ENCODE measurements at regions not wholly inside any gene's neighbourhood (a gene's known extent, or its start where the extent isn't known, plus 50 kb on each side); places are given as distances from the start of the nearest gene placed in this dataset.

DNA sequence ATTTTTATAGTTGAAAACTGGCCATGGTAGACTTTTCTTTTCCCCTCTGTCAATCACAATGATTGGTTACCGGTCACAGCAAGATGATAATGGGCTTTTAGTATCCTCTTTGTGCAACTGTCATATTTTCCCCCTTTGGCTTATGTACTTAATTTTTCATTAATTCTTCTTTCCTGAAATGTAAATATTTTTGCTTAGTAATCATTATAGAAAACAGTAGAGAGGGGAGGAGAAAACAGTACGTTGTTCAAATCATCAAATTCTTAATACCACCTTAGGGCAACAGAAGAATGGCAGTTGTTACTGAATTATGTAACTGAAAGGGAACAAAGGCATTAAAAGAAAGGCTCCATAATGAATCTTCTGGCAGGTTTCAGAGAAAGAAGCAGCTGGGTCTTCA, 699.0 kb downstream of the METTL4 start:
- TF ChIP-seq, protein P1, sequence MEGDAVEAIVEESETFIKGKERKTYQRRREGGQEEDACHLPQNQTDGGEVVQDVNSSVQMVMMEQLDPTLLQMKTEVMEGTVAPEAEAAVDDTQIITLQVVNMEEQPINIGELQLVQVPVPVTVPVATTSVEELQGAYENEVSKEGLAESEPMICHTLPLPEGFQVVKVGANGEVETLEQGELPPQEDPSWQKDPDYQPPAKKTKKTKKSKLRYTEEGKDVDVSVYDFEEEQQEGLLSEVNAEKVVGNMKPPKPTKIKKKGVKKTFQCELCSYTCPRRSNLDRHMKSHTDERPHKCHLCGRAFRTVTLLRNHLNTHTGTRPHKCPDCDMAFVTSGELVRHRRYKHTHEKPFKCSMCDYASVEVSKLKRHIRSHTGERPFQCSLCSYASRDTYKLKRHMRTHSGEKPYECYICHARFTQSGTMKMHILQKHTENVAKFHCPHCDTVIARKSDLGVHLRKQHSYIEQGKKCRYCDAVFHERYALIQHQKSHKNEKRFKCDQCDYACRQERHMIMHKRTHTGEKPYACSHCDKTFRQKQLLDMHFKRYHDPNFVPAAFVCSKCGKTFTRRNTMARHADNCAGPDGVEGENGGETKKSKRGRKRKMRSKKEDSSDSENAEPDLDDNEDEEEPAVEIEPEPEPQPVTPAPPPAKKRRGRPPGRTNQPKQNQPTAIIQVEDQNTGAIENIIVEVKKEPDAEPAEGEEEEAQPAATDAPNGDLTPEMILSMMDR (IDR thresholded peaks at IDR 0.05) = no peak
- no peak for TF ChIP-seq ZFX (IDR thresholded peaks at IDR 0.05; ENCODE audit: borderline replicate concordance)

Measured in 22Rv1 (cell line).